GM19238 (cell line): ENCODE measurements at regions not wholly inside any gene's neighbourhood (a gene's known extent, or its start where the extent isn't known, plus 50 kb on each side); places are given as distances from the start of the nearest gene placed in this dataset.
"Not testable (repeated sequence)": the region's sequence is repeated elsewhere in the genome, so short reads cannot be mapped to it uniquely, and the experiment has no call there.

Source experiments
- DNase-seq: peaks from one replicate; pipeline ENCODE4 v3.0.0; 2011; ENCODE audit warnings: low spot score; ENCODE audit not compliant: insufficient read length

DNA sequence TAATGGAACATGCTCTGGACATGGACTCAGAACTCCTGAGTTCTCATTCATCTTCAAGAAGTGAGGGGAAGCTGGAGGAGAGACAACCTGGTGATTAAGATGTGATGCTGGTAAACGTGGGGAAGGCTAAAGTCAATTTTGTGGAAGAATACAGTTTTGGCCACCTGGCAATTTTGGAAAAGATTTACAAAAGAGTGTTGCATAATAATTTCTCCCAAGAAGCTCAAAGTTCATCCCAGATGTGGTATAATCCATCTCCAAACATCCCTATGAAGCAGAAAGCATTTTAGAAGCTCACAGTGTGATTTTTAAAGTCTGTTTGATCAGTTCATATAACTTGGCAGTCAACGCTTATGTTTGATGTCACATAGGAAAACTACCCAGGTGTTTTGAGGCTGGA is 208.7 kb downstream of the LMX1A start:
- no peak for DNase-seq

DNA sequence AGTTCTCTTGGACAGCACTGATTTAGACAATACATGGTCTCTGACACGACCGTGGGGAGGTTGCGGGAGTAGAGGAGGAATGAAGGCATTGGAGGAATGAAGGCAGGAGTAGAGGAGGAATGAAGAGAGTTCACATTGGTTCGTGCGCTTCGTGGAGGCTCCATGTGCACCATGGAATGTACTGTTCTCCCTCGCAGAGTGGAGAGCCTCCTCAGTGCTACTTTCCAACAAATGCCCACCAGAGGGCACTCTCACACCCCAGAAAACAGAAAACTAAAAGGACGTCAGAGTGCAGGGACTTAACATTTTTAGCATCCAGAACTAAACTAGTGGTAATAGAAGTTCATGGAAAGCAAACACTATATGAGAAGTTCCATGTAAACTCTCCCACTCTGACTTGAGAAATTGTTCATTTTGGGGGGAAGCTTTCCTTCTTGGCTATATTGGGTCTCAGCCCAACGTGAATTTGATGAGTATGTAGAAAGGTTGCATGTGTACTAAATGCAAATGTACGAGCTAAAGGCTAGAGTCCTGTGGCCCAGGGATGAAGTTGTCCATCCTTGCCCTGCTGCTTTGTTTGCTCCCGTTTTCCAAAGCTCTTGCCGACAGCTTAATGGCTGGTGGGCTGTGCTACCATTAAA is 211.6 kb downstream of the LMX1A start:
- DNase-seq, result no peak

GRCh38 chr1:165143437-165144065 is 213.0 kb downstream of the LMX1A start:
- DNase-seq, result no peak

DNA sequence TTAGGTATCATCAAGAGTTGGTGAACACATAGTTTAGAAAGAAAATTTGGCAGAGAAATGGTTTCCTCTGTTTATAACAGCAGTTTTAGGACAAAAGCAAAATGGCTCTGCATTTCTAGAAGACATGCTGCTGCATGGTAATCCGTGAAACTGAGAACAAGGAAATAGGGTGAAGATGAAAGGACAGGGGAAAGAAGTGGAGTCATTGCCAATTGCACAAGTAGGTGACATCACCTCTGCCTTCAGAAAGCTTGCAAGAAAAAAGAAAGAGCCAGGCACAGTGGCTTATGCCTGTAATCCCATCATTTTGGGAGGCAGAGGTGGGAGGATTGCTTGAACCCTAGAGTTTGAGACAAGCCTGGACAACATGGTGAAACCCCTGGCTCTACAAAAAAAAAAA is 217.6 kb downstream of the LMX1A start:
- no peak for DNase-seq

- no peak for DNase-seq
These were observed 218.8 kb downstream of the LMX1A start for GRCh38 chr1:165137551-165138316.

DNA sequence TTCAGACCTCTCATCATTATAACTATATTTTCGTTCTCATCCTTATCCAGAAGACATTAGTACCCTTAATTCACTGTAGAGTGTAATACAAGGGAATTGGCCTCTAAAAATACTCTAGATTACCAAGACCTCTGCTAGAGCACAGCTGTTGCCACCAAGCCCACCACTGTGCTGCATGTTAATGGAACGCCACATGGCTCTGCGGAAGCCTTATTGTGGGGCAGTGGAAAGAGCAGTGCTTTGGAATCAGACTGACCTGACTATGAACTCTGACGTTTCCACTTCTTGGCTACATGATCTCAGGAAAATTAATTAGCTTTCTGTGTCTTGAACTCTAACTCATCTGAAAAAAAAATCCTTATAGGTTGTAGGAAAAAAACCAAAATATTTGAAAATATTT is 222.1 kb downstream of the LMX1A start:
- DNase-seq, result no peak

DNA sequence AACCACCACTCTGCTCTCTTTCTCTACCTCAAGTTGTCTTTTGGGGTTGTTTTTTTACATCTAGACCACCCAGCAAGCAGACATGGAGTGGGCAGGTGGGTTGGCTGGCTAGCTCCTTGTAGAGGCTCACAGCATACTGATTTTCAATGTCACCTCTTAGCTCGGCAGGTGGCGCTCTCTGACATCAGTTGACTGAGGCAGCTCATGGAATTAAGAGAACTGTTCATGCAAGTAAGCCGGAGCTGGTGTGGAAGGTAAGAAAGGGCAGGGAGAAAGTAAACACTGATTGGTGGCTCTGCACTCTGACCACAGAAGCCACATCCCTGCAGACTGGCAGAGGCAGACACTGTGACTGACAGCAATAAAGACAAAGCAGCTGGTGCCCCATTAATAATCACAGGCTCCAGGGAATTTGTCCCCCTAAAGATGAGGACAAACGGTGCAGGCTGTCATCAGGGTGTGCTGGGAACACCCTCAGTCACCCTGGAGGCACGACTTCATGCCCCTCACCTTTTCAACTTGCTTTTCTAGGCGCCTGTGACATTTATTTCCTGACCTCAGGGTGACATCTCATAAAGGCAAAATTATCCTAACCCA is 226.8 kb downstream of the LMX1A start:
- peak; percentile 23 for DNase-seq

GRCh38 chr1:165124772-165125171 is 231.7 kb downstream of the LMX1A start:
- DNase-seq, result no peak

DNA sequence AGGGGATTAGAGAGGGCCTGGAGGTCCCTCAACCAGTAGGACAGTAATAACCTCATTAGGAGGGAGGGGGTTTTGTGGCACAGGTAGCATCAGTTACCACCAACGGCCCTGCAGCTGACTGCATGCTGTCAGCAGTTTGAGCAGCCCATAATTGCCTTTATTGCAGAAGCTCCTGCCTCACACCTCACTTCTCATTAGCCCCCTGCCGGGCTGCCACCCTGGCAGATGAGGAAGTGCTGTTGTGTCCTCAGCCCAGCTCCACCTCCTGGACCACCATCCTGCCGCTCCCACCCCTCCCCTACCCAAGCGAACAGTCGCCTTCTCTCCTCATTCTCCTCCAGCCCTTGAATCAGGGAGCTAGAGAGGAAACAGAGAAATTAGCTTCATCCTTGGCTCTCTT is 237.4 kb downstream of the LMX1A start:
- DNase-seq, result no peak

GRCh38 chr1:165117482-165117881 is 239.0 kb downstream of the LMX1A start:
- DNase-seq, result no peak

GRCh38 chr1:165116732-165117131 is 239.8 kb downstream of the LMX1A start:
- no peak for DNase-seq

DNA sequence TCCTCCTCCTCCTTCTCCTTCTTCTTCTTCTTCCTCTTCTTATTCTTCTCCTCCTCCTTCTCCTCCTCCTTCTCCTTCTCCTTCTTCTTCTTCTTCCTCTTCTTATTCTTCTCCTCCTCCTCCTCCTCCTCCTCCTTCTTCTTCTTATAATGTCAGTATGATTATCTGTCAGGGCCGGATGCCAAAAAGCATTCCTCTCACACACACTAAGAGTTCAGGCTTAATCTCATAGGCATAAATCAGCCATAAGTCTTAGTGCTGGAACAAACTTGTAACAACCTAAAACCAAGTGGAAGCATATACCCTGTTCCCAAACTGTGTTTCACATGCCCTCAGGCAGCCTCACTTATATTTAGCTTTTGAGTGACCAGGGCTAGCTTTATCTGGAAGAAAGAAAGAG is 240.3 kb downstream of the LMX1A start:
- DNase-seq, result no peak

- DNase-seq, result no peak
These were observed 241.6 kb downstream of the LMX1A start for GRCh38 chr1:165114889-165115285.

GRCh38 chr1:165114022-165114888 is 242.3 kb downstream of the LMX1A start:
- DNase-seq, result no peak

GRCh38 chr1:165112260-165112659 is 244.3 kb downstream of the LMX1A start:
- no peak for DNase-seq

- DNase-seq, result no peak
These were observed 247.5 kb downstream of the LMX1A start for GRCh38 chr1:165109013-165109412.

DNA sequence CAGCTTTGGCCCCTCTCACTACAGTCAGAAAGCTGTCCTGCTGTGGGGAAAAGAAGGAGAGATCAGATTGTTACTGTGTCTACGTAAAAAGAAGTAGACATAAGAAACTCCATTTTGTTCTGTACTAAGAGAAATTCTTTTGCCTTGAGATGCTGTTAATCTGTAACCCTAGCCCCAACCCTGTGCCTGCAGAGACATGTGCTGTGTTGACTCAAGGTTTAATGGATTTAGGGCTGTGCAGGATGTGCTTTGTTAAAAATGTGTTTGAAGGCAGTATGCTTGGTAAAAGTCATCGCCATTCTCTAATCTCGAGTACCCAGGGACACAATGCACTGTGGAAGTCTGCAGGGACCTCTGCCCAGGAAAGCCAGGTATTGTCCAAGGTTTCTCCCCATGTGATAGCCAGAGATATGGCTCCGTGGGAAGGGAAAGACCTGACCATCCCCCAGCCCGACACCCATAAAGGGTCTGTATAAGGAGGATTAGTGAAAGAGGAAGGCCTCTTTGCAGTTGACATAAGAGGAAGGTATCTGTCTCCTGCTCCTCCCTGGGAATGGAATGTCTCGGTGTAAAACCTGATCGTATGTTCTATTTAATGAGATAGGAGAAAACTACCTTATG is 263.9 kb downstream of the LMX1A start:
- DNase-seq, result not testable (repeated sequence)

DNA sequence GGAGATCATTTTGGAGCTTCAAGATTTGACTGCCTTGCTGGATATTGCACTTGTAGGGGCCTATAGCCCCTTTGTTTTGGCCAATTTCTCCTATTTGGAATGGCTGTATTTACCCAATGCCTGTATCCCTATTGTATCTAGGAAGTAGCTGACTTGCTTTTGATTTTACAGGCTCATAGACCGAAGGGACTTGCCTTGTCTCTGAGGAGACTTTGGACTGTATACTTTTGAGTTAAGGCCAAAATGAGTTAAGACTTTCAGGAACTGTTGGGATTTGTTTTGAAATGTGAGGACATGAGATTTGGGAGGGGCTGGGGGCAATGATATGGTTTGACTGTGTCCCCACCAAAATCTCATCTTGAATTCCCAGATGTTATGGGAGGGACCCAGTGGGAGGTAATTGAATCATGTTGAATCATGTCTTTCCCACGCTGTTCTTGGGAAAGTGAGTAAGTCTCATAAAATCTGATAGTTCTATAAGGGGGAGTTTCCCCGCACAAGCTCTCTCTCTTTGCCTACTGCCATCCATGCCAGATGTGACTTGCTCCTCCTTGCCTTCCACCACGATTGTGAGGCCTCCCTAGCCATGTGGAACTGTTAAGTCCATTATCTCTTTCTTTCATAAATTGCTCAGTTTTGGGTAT is 276.1 kb downstream of the LMX1A start:
- no peak for DNase-seq

DNA sequence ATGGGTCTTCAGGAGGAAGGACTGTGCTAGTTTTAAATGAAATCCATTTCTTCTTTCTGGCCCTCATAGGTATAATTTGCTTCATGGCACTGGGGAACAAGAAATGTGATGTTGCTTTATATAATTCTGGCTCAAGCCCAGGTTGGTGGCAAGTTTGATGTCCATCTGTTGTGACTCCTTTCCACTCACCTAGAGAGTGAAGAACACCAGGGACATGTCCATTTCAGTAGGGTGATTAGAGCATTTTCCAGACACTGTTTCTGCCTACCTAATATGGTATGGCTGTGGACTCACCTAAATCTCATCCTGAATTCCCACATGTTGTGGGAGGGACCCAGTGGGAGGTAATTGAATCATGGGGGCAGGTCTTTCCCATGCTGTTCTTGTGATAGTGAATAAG is 278.1 kb downstream of the LMX1A start:
- no peak for DNase-seq

GRCh38 chr1:165075725-165076370 is 280.7 kb downstream of the LMX1A start:
- DNase-seq, result peak; percentile 1
